Lung (tissue), 11 donors: ENCODE measurements at regions not wholly inside any gene's neighbourhood (a gene's known extent, or its start where the extent isn't known, plus 50 kb on each side); places are given as distances from the start of the nearest gene placed in this dataset.
"Not testable (repeated sequence)": the region's sequence is repeated elsewhere in the genome, so short reads cannot be mapped to it uniquely, and the experiment has no call there.

ENCODE experiments used
- ATAC-seq: fragments of 200-7000 bp; cut with Tn5 transposase; one replicate; pipeline ENCODE4 v1.9.1; 2020; ENCODE audit warnings: moderate number of reproducible peaks; ENCODE audit not compliant: insufficient read depth, low FRiP score
- DNase-seq, 3 donors: peaks; one replicate each; pipeline ENCODE4 v3.0.0-alpha.2; 2013 to 2017
- H3K27ac ChIP-seq, 2 donors: one replicate each; pipeline ENCODE4 v1.5.1; 2013; ENCODE audit warnings: mild to moderate bottlenecking in 2 of 2, moderate library complexity in 2 of 2, control low read depth in 1 of 2, inconsistent platforms in 1 of 2, low read depth in 1 of 2, low read length in 1 of 2
- H3K27me3 ChIP-seq, 3 donors: one replicate each; pipeline ENCODE4 v1.5.1; 2013; ENCODE audit warnings: low read length in 2 of 3; ENCODE audit not compliant: control insufficient read depth in 3 of 3, insufficient read depth in 3 of 3
- H3K36me3 ChIP-seq, 4 donors: one replicate each; pipeline ENCODE4 v1.5.1; 2013; ENCODE audit warnings: low read length in 4 of 4, mild to moderate bottlenecking in 1 of 4, moderate library complexity in 1 of 4; ENCODE audit not compliant: control insufficient read depth in 4 of 4, insufficient read depth in 4 of 4
- H3K4me1 ChIP-seq, 5 donors: one replicate each; pipeline ENCODE4 v1.5.1; 2013; ENCODE audit warnings: low read length in 5 of 5, mild to moderate bottlenecking in 2 of 5, moderate library complexity in 1 of 5; ENCODE audit not compliant: control insufficient read depth in 5 of 5, insufficient read depth in 5 of 5
- H3K4me3 ChIP-seq: one replicate; pipeline ENCODE4 v1.5.1; 2013; ENCODE audit warnings: mild to moderate bottlenecking, control low read depth, moderate library complexity
- H3K9ac ChIP-seq, 2 donors: one replicate each; pipeline ENCODE4 v1.5.1; 2013; ENCODE audit warnings: low read length in 2 of 2, control low read depth in 1 of 2; ENCODE audit not compliant: insufficient read depth in 1 of 2
- H3K9me3 ChIP-seq, 4 donors: one replicate each; pipeline ENCODE4 v1.5.1; 2013; ENCODE audit warnings: low read length in 3 of 4, mild to moderate bottlenecking in 1 of 4, moderate library complexity in 1 of 4; ENCODE audit not compliant: control insufficient read depth in 4 of 4, insufficient read depth in 3 of 4
- WGBS, 2 donors: extraction: QIAGEN DNeasy Blood & Tissue Kit; methylation state at CpG; one replicate each; pipeline ENCODE4 v1.1.7; 2013; 5-methylcytosine and 5-hydroxymethylcytosine counted together
- TF ChIP-seq, protein P1 (sequence below): IDR thresholded peaks from 2 replicates; pipeline ENCODE4 v1.5.1; 2012; ENCODE audit warnings: mild to moderate bottlenecking; ENCODE audit errors: control extremely low read depth, extremely low read depth
- donor health status: control.
- donor health status: control.
- donor health status: Bipolar disorder and iron deficiency.
- donor health status: healthy.
- donor health status: DM: yes; HTN: yes; CAD: no.

DNA sequence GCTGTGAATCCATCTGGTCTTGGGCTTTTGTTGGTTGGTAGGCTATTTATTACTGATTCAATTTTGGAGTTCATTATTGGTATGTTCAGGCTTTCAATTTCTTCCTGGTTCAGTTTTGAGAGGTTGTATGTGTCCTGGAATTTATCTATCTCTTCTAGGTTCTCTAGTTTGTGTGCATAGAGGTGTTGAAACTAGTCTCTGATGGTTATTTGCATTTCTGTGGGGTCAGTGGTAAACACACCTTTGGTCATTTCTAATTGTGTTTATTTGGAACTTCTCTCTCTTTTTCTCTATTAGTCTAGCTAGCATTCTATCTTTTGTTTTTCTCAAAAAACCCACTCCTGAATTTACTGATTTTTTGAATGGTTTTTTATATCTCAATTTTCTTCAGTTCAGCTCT is 70.1 kb upstream of the IRAK1BP1 start:
- no peaks in the 10 kb centered on the region for H3K27me3 ChIP-seq
- TF ChIP-seq, protein P1, sequence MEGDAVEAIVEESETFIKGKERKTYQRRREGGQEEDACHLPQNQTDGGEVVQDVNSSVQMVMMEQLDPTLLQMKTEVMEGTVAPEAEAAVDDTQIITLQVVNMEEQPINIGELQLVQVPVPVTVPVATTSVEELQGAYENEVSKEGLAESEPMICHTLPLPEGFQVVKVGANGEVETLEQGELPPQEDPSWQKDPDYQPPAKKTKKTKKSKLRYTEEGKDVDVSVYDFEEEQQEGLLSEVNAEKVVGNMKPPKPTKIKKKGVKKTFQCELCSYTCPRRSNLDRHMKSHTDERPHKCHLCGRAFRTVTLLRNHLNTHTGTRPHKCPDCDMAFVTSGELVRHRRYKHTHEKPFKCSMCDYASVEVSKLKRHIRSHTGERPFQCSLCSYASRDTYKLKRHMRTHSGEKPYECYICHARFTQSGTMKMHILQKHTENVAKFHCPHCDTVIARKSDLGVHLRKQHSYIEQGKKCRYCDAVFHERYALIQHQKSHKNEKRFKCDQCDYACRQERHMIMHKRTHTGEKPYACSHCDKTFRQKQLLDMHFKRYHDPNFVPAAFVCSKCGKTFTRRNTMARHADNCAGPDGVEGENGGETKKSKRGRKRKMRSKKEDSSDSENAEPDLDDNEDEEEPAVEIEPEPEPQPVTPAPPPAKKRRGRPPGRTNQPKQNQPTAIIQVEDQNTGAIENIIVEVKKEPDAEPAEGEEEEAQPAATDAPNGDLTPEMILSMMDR, result no peak
- no peak for ATAC-seq

DNA sequence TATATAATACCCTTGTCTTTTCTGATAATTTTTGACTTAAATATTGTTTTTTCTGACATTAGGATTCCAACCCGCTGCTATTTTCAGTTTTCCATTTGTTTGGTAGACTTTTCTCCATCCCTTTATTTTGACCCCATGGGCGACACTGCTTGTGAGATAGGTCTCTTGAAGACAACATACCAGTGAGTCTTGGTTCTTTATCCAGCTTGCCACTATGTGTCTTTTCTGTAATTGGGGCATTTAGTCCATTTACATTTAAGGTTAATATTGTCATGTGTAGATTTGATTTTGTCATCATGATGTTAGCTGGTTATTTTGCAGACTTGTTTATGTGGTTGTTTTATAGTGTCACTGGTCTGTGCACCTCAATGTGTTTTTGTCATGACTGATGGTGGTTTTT is 67.7 kb upstream of the IRAK1BP1 start:
- Histone ChIP-seq H3K9ac (no peak overlapping the region), H3K4me3 (no peak overlapping the region), H3K27me3 (no peaks in the 10 kb centered on the region), H3K27ac (no peak overlapping the region), H3K9me3 (peaks cover 0 to 10% (median 4%) of the 10 kb centered on the region in 4 donors), H3K36me3 (no peaks in the 10 kb centered on the region), H3K4me1 (no peaks in the 10 kb centered on the region)
- WGBS, 2 donors, result 91 to 92% methylated on average over 2 of the region's 2 CpGs
- TF ChIP-seq, protein P1, result no peak
- DNase-seq (no peak), ATAC-seq (no peak)

More for the DNA sequence above, 70.1 kb upstream of the IRAK1BP1 start:
- H3K27ac ChIP-seq, result no peak overlapping the region
- DNase-seq, result no peak
- peaks cover 0 to 10% (median 4%) of the 10 kb centered on the region in 4 donors for H3K9me3 ChIP-seq
- H3K4me3 ChIP-seq, result no peak overlapping the region
- no peaks in the 10 kb centered on the region for H3K4me1 ChIP-seq
- H3K36me3 ChIP-seq, result no peaks in the 10 kb centered on the region
- no peak overlapping the region for H3K9ac ChIP-seq

DNA sequence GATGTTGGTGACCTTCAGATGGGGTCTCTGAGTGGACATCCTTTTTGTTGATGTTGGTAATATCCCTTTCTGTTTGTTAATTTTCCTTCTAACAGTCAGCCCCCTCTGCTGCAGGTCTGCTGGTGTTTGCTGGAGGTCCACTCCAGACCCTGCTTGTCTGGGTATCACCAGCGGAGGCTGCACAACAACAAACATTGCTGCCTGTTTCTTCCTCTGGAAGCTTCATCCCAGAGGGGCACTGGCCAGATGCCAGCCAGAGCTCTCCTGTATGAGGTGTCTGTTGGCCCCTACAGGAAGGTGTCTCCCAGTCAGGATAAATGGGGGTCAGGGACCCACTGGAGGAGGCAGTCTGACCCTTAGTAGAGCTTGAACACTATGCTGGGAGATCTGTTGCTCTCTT is 60.6 kb upstream of the IRAK1BP1 start:
- ATAC-seq, H3K4me3 ChIP-seq, H3K36me3 ChIP-seq, H3K27me3 ChIP-seq, H3K9ac ChIP-seq, H3K27ac ChIP-seq, H3K4me1 ChIP-seq, DNase-seq: not testable (repeated sequence)
- 90 to 95% methylated on average over 1 of the region's 1 CpG for WGBS, 2 donors
- peaks cover 0 to 14% (median 0%) of the 10 kb centered on the region in 4 donors for H3K9me3 ChIP-seq

DNA sequence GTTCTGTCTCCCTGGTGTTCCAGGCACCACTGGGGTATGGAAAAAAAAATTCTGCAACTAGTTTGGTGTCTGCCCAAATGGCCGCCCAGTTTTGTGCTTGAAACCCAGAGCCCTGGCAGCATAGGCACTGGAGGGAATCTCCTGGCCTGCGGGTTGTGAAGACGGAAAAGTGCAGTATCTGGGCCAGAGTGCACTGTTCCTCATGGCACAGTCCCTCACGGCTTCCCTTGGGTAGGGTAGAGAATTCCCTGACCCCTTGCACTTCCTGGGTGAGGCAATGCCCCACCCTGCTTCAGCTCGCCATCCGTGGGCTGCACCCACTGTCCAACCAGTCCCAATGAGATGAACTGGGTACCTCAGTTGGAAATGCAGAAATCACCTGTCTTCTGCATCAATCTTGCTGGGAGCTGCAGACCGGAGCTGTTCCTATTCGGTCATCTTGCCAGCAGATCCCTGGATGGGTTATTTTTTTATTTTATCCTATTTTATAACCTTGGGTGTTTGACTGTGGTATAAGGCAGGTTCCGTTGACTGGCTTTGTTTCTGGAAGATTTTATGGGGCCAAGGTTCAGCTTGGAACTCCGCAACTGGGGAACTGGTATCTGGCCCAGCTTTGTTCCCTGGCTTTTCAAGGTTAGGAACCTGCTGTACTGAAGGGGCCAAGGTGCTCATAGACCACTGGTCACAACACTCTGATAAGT is 59.5 kb upstream of the IRAK1BP1 start:
- not testable (repeated sequence) for H3K27ac ChIP-seq, H3K4me1 ChIP-seq, ATAC-seq, H3K9ac ChIP-seq, H3K36me3 ChIP-seq, H3K27me3 ChIP-seq, H3K4me3 ChIP-seq, DNase-seq
- WGBS, 2 donors, result 89 to 91% methylated on average over 10 of the region's 10 CpGs
- peaks cover 0 to 14% (median 0%) of the 10 kb centered on the region in 4 donors for H3K9me3 ChIP-seq
